Kasumi-1 (cell line): ENCODE measurements at regions not wholly inside any gene's neighbourhood (a gene's known extent, or its start where the extent isn't known, plus 50 kb on each side); places are given as distances from the start of the nearest gene placed in this dataset.
A peak's percentile ranks its signal among the peaks of the same experiment; 100 is the strongest.
"Not testable (repeated sequence)": the region's sequence is repeated elsewhere in the genome, so short reads cannot be mapped to it uniquely, and the experiment has no call there.

Experiments used
- DNase-seq, 2 experiments: peaks; one replicate each; lab custom pipeline; 2025; lab: John Stamatoyannopoulos, UW

GRCh38 chr2:212913640-212914306 is 237.6 kb downstream of the IKZF2 start:
- no peak for DNase-seq

DNA sequence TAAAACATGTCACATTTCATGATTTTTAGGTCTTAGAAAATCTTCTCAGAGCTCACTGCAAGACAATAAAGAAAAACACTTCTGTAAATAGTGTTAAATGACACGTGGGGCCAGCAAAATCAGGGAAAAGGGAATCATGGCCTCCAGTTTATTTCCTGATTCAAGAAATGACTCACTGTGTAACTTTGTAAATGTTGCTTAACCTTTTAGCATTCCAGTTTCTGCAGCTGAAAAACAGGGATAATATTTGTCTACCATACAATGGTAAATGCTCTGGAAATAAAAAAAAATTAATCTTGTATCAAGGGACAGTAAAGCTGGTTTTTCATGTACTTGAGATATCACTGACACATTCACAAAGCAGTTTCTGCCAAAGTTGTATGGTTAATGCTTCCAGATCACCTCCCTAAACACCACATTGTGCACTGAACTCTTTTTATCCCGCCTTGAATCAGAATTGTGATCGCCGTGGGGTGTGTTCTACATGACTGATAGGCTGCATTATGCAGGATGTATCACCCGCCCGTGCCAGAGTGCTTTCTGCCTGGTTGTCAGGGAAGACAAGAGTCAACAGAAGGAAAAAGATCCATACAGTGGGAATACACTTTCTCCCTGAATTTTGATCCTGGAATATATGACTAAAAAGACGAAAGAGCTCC is 238.8 kb downstream of the IKZF2 start:
- no peak for DNase-seq

DNA sequence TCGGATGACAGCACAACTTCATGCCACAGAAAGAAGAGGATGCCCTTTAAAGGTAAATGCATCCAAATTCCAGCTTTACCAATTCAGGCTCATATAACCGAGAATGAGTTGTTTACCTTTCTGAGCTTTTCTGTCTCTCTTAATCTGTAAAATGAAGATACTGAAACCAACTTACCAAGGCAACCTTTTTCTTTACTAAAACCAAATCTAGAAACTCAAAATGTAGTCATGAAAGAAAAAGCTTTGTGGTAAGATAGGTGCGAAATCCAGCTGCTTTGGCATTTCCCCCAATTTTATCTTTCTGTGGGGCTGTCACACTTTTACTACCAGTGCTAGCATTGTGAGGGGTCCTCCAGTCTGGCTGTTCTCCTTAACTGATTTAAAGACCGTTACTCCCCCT is 240.4 kb downstream of the IKZF2 start:
- DNase-seq, result no peak

- DNase-seq, result no peak
These were observed 242.6 kb downstream of the IKZF2 start for GRCh38 chr2:212908682-212909435.

- no peak for DNase-seq
These were observed 243.4 kb downstream of the IKZF2 start for GRCh38 chr2:212908031-212908430.

GRCh38 chr2:212906620-212907019 is 244.8 kb downstream of the IKZF2 start:
- no peak for DNase-seq

GRCh38 chr2:212905640-212906201 is 245.7 kb downstream of the IKZF2 start:
- DNase-seq, result no peak

- no peak for DNase-seq
These were observed 246.8 kb downstream of the IKZF2 start for GRCh38 chr2:212904646-212905045.

- no peak for DNase-seq
These were observed 248.0 kb downstream of the IKZF2 start for GRCh38 chr2:212903413-212903812.

DNA sequence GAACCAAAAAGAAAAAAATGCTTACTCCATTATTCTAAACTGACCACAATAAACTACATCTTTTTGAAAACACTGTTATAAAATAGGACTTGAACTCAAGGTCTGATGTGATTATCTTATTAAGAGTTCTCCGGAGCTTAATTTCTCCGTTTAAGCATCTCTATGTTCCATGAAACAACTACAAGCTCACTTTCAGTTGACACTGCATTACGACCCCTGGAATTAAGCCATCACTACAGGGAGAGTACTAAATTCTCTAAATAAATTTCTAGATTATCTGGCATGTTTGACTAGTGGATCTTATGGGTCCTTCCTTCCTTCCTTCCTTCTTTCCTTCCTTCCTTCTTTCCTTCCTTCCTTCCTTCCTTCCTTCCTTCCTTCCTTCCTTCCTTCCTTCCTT is 249.0 kb downstream of the IKZF2 start:
- DNase-seq, result no peak

- DNase-seq, result no peak
These were observed 249.7 kb downstream of the IKZF2 start for GRCh38 chr2:212901604-212902275.

DNA sequence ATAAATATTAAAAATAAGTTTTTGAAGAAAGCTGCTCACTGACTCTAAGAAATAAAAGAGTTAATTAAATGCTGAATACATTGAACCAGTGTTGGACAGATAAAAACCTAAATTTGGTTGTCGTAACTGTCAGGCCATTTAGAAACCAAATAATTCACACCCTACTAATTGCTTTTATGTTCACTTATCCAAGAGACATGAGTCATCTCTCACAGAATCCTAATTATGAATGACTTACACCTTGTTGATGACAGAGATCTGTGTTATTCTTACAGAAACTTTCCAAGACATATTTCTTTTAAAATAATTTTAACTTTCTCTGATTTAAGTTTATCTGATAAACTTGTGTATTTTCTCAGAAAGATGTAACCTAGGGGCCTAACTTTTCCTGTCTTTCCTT is 250.7 kb downstream of the IKZF2 start:
- DNase-seq, result no peak

- DNase-seq, result no peak
These were observed 253.4 kb downstream of the IKZF2 start for GRCh38 chr2:212898011-212898410.

DNA sequence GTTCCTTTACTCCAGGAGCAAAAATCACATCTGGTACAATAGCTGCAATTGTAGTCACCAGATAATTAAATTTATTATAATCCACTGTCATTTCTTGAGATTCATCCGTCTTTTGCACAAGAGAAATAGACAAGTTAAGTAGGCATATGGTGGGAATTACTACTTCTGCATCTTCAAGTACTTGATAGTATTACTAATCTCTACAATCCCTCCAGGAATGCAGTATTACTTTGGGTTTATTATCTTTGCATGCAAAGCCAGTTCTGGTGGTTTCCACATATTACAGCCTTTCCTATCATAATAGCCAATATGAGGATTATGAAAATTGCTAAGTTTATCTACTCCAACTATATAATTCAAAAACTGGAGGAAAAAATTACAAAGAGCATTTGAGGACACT is 254.1 kb downstream of the IKZF2 start:
- no peak for DNase-seq

DNA sequence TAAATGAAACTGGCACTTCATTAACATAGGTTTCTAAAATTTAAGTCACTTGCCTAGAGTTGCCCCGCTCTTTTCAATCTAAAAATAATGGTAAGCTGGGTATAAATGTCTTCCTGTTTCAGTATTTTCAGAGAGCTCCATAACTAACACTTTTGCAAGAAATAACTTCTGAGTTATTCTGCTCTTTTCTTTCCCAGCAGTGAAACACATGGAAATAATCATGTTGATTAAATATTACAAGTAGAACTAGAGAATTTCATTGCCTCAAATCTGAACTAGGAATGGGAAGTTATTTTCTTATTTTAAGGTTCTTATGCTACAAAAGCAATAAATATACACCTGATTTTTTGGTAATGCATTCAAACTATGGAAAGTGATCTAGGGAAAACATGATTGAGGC is 257.4 kb downstream of the IKZF2 start:
- DNase-seq, result no peak

- no peak for DNase-seq
These were observed 258.2 kb downstream of the IKZF2 start for GRCh38 chr2:212893216-212893615.

- DNase-seq, result peak; percentile 0 to 1
These were observed 259.2 kb downstream of the IKZF2 start for GRCh38 chr2:212892193-212892592.

GRCh38 chr2:212891580-212891979 is 259.8 kb downstream of the IKZF2 start:
- DNase-seq, result no peak

GRCh38 chr2:212882626-212883025 is 268.8 kb downstream of the IKZF2 start:
- DNase-seq, result no peak

DNA sequence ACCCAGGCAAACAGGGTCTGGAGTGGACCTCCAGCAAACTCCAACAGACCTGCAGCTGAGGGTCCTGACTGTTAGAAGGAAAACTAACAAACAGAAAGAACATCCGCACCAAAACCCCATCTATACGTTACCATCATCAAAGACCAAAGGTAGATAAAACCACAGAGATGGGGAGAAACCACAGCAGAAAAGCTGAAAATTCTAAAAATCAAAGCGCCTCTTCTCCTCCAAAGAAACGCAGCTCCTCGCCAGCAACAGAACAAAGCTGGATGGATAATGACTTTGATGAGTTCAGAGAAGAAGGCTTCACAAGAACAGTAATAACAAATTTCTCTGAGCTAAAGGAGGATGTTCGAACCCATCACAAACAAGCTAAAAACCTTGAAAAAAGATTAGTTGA is 274.9 kb downstream of the IKZF2 start:
- not testable (repeated sequence) for DNase-seq

GRCh38 chr2:212875950-212876349 is 275.5 kb downstream of the IKZF2 start:
- not testable (repeated sequence) for DNase-seq

GRCh38 chr2:212873256-212873655 is 278.2 kb downstream of the IKZF2 start:
- DNase-seq, result no peak
